GM23338 (cell line): ENCODE measurements at regions not wholly inside any gene's neighbourhood (a gene's known extent, or its start where the extent isn't known, plus 50 kb on each side); places are given as distances from the start of the nearest gene placed in this dataset.

Experiments used
- CREB1 ChIP-seq: fragments of 250-450 bp; sonication (Bioruptor Pico); IDR thresholded peaks from 2 replicates; pipeline ENCODE4 v1.5.0; 2020; ENCODE audit warnings: low read depth, mild to moderate bottlenecking, moderate library complexity
- CTCF ChIP-seq, 2 experiments: fragments of 200-600 bp in 1 of 2; sonication (generic) in 1 of 2; conservative IDR thresholded peaks; 2 replicates each; pipeline versions ENCODE4 v1.5.1 to v1.6.1; 2016 to 2017; ENCODE audit warnings: antibody characterized with exemption in 2 of 2, low read depth in 2 of 2, mild to moderate bottlenecking in 2 of 2, moderate library complexity in 1 of 2
- EZH2 ChIP-seq: fragments of 200-600 bp; sonication (generic); IDR thresholded peaks from one replicate; pipeline ENCODE4 v1.8.0; 2017; ENCODE audit warnings: antibody characterized with exemption, mild to moderate bottlenecking, low read depth; ENCODE audit not compliant: unreplicated experiment
- EZH2phosphoT487 ChIP-seq: fragments of 200-600 bp; sonication (generic); IDR thresholded peaks from one replicate; pipeline ENCODE4 v1.8.1; 2018; ENCODE audit warnings: antibody characterized with exemption; ENCODE audit not compliant: unreplicated experiment
- POLR2AphosphoS5 ChIP-seq: IDR thresholded peaks from 2 replicates; pipeline ENCODE4 v1.6.1; 2016; ENCODE audit warnings: antibody characterized with exemption, low read depth
- ZNF114 ChIP-seq: fragments of 250-450 bp; sonication (Bioruptor Pico); IDR thresholded peaks from 2 replicates; pipeline ENCODE4 v1.5.0; 2020; ENCODE audit warnings: mild to moderate bottlenecking, moderate library complexity
- TF ChIP-seq, protein P1 (sequence below): IDR thresholded peaks from 2 replicates; pipeline ENCODE4 v1.6.1; 2016; ENCODE audit warnings: antibody characterized with exemption
- TF ChIP-seq, protein P2 (sequence below): IDR thresholded peaks from one replicate; pipeline ENCODE4 v1.6.1; 2018; ENCODE audit warnings: antibody characterized with exemption; ENCODE audit not compliant: unreplicated experiment

DNA sequence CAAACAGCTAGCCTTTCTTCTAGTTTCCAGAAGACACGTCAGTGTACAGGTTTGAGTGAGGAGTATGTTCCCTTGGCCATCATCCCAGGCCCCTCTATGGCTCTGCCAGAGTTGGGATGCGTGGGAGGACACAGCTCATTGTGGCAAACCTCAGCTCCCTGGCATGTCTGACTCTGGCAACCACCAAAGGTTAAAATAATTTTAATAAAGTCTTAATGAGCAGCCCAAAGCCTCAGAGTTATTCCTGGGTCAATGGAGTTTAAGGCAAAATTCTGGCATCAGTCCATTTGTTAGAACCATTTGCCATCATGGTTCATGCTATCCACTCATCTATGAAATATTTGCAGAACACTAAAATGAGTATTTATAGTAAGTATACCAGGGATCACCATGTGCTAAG lies 79.8 kb upstream of the PAPPA start:
- TF ChIP-seq CTCF (conservative IDR thresholded peaks at IDR 0.05; ENCODE audit: low read depth in 2 of 2) (no peak), POLR2AphosphoS5 (no peak), EZH2phosphoT487 (no peak), ZNF114 (CRISPR knock-in tag) (no peak), EZH2 (no peak), CREB1 (CRISPR knock-in tag) (no peak)
- TF ChIP-seq, protein P1, sequence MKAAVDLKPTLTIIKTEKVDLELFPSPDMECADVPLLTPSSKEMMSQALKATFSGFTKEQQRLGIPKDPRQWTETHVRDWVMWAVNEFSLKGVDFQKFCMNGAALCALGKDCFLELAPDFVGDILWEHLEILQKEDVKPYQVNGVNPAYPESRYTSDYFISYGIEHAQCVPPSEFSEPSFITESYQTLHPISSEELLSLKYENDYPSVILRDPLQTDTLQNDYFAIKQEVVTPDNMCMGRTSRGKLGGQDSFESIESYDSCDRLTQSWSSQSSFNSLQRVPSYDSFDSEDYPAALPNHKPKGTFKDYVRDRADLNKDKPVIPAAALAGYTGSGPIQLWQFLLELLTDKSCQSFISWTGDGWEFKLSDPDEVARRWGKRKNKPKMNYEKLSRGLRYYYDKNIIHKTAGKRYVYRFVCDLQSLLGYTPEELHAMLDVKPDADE = no peak
- TF ChIP-seq, protein P2, sequence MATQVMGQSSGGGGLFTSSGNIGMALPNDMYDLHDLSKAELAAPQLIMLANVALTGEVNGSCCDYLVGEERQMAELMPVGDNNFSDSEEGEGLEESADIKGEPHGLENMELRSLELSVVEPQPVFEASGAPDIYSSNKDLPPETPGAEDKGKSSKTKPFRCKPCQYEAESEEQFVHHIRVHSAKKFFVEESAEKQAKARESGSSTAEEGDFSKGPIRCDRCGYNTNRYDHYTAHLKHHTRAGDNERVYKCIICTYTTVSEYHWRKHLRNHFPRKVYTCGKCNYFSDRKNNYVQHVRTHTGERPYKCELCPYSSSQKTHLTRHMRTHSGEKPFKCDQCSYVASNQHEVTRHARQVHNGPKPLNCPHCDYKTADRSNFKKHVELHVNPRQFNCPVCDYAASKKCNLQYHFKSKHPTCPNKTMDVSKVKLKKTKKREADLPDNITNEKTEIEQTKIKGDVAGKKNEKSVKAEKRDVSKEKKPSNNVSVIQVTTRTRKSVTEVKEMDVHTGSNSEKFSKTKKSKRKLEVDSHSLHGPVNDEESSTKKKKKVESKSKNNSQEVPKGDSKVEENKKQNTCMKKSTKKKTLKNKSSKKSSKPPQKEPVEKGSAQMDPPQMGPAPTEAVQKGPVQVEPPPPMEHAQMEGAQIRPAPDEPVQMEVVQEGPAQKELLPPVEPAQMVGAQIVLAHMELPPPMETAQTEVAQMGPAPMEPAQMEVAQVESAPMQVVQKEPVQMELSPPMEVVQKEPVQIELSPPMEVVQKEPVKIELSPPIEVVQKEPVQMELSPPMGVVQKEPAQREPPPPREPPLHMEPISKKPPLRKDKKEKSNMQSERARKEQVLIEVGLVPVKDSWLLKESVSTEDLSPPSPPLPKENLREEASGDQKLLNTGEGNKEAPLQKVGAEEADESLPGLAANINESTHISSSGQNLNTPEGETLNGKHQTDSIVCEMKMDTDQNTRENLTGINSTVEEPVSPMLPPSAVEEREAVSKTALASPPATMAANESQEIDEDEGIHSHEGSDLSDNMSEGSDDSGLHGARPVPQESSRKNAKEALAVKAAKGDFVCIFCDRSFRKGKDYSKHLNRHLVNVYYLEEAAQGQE = no peak
